ENCODE measurements at regions not wholly inside any gene's neighbourhood (a gene's known extent, or its start where the extent isn't known, plus 50 kb on each side); places are given as distances from the start of the nearest gene placed in this dataset.

DNA sequence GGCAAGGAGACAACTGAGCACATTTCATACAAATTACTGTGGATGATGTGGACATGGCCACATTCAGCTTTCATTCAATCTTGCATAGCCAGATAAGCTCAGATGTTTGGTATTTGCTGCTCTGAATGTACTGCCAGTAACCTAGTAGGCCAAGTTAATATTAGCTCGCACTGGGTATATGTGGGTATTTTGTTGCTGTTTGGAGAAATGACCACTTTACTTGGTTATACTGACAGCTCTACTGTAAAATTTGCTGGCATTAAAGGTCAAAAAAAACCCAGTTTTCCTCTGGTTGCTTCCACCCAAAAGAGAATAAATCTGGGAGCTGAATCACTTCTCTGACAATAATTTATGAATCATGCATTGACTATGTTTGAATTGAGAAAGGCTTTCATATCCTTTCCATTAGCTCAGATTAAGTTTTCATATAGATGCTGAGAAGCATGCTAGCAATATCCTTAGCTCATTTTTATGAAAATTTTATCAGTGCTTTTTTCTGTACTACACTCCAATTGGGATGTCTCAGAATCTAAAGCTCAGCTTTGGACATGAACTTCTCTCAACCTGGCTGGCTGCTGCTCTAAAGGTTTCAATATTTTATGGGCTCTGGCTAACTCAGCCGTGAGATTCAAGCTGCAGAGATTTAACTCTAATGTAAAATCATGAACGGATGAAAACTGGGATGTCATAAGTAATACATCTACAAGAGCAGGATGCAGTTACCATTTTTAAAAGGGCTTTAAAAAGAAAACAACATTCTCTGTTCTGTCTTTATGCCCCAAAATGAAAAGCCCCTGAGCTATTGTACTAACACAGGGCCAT, 330.0 kb downstream of the BARHL2 start:
- DNase-seq (ENCODE audit: low spot score): no peak
- TF ChIP-seq, protein P1, sequence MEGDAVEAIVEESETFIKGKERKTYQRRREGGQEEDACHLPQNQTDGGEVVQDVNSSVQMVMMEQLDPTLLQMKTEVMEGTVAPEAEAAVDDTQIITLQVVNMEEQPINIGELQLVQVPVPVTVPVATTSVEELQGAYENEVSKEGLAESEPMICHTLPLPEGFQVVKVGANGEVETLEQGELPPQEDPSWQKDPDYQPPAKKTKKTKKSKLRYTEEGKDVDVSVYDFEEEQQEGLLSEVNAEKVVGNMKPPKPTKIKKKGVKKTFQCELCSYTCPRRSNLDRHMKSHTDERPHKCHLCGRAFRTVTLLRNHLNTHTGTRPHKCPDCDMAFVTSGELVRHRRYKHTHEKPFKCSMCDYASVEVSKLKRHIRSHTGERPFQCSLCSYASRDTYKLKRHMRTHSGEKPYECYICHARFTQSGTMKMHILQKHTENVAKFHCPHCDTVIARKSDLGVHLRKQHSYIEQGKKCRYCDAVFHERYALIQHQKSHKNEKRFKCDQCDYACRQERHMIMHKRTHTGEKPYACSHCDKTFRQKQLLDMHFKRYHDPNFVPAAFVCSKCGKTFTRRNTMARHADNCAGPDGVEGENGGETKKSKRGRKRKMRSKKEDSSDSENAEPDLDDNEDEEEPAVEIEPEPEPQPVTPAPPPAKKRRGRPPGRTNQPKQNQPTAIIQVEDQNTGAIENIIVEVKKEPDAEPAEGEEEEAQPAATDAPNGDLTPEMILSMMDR (IDR thresholded peaks at IDR 0.05; ENCODE audit: extremely low read depth, missing control alignments): no peak

- DNase-seq (ENCODE audit: low spot score): no peak
Measured at GRCh38 chr1:90384193-90384592, 332.9 kb downstream of the BARHL2 start.

DNA sequence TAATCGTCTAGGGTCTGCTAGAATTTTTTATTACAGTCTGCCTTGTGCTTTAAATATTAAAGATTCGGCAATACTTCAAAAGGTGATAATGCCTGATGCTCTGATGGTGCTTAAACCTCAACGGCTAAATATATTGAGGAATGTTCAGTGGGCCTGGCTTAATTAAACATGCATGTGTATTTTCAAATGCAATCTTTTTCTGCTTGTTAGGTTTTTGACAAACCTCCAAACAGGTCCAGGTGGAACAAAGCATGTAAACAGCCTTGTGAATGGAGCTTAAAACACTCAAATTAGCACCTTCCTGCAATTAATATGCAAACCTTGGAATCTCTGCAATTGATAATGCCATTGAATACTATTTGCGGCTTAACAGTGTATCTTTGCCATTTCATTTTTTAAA, 334.9 kb downstream of the BARHL2 start:
- TF ChIP-seq, protein P1 (IDR thresholded peaks at IDR 0.05; ENCODE audit: extremely low read depth, missing control alignments): no peak
- no peak for DNase-seq (ENCODE audit: low spot score)

More at GRCh38 chr1:90384193-90384592, 332.9 kb downstream of the BARHL2 start:
- TF ChIP-seq, protein P1 (IDR thresholded peaks at IDR 0.05; ENCODE audit: extremely low read depth, missing control alignments): no peak

GRCh38 chr1:90381598-90381997, 335.5 kb downstream of the BARHL2 start:
- TF ChIP-seq, protein P1 (IDR thresholded peaks at IDR 0.05; ENCODE audit: extremely low read depth, missing control alignments): no peak
- no peak for DNase-seq (ENCODE audit: low spot score)

DNA sequence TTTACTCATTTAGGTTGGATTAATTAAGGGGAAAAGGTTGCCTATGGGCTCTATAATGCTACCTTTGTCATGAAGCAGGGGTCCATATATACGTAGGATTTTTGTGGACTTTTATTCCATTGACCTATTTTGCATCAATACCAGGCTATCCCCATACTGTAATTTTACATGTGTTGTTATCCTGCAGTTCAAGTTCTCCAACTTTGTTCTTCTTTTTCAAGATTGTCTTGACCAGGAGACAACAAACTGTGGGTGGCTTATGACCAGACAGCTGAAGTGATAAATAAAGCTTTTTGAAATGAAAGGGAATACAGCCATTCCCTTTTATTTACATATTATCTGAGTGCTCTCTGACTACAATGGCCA, 345.7 kb downstream of the BARHL2 start:
- no peak for DNase-seq (ENCODE audit: low spot score)
- TF ChIP-seq, protein P1 (IDR thresholded peaks at IDR 0.05; ENCODE audit: extremely low read depth, missing control alignments): no peak

DNA sequence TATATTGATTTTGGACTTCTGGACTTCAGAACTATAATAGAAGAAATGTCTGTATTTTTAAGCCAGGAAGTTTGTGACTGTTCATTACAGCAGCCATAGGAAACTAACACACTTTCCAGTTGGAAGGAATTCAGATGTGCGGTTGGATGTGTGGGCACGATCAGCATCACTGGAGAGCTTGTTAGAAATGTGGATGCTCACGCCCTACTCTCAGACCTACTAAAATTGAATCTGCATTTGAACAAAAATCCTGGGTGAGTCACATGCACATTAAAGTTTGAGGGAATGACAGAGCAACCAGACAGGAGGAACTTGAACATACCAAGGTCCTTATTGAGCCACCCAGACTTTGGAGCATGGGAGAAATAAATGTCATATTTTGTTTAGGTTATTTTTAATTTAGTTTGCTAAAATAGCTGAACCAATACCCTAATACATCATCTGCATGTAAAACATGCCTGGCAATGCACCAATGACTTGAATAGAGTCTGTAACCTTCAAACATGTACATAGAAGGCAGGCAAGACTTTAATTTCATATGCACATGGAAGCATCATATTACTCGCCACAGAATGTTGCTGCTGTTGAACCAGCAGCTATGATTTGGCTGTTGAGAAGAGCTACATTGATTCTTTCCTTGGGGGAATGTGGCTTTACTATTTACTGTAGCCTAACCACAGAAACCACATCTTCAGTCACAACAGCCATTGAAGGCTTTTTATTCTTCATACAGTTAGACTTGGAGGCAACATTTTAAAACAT, 346.2 kb downstream of the BARHL2 start:
- no peak for DNase-seq (ENCODE audit: low spot score)
- TF ChIP-seq, protein P1 (IDR thresholded peaks at IDR 0.05; ENCODE audit: extremely low read depth, missing control alignments): no peak

DNA sequence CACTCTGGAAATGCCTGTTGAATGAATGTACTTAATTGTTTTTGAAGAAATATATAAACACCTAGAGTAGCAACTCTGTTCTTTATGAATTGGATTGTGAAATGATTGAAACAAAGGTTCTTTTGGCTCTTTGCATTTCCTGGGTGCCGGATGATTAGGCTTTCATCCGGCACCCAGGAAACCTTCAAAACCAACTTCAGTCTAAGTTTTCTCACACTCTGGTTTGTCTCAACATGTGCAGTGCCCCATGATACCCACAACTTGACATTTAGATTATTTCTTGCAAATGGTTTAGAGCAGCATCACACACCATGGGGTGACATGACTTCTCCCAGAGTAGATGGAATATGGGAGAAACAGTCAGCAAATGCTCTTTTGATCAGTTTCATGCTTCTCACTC, 354.9 kb downstream of the BARHL2 start:
- TF ChIP-seq, protein P1 (IDR thresholded peaks at IDR 0.05; ENCODE audit: extremely low read depth, missing control alignments): no peak
- no peak for DNase-seq (ENCODE audit: low spot score)

Data from GM20000 (cell line).